Stomach (tissue), 8 donors: ENCODE measurements at regions not wholly inside any gene's neighbourhood (a gene's known extent, or its start where the extent isn't known, plus 50 kb on each side); places are given as distances from the start of the nearest gene placed in this dataset.

Experiments used
- DNase-seq, 2 donors: peaks; one replicate each; pipeline versions ENCODE4 v3.0.0 to v3.0.0-alpha.2; 2013 to 2019
- H3K27ac ChIP-seq, 5 donors: fragments of 200-600 bp in 4 of 5; sonication (generic) in 4 of 5; one replicate each; pipeline ENCODE4 v1.5.1; 2013 to 2019; ENCODE audit warnings: mild to moderate bottlenecking in 1 of 5, moderate library complexity in 1 of 5
- H3K27me3 ChIP-seq, 3 donors: fragments of 200-600 bp; sonication (generic); one replicate each; pipeline ENCODE4 v1.5.1; 2017 to 2019; ENCODE audit warnings: mixed run types in 1 of 3
- H3K36me3 ChIP-seq, 4 donors: fragments of 200-600 bp; sonication (generic); 1 replicate in 3 of 4; 2 replicates in 1 of 4; pipeline ENCODE4 v1.5.1; 2016 to 2019
- H3K4me1 ChIP-seq, 4 donors: fragments of 200-600 bp; sonication (generic); one replicate each; pipeline ENCODE4 v1.5.1; 2016 to 2019
- H3K4me3 ChIP-seq, 4 donors: fragments of 200-600 bp; sonication (generic) in 3 of 4; one replicate each; pipeline ENCODE4 v1.5.1; 2016 to 2019; ENCODE audit warnings: mild to moderate bottlenecking in 1 of 4
- H3K9me3 ChIP-seq, 4 donors: fragments of 200-600 bp; sonication (generic); one replicate each; pipeline ENCODE4 v1.5.1; 2016 to 2019
- CTCF ChIP-seq, 7 experiments: fragments of 450-650 bp in 4 of 7; fragments of 200-600 bp in 3 of 7; sonication (generic) in 3 of 7; IDR thresholded peaks; one replicate each; pipeline ENCODE4 v1.5.1; 2016 to 2019; ENCODE audit warnings: antibody characterized with exemption in 7 of 7, control low read depth in 2 of 7, mild to moderate bottlenecking in 1 of 7
- EP300 ChIP-seq: sonication (generic); formaldehyde crosslinking; IDR thresholded peaks from one replicate; pipeline ENCODE4 v1.6.1; 2017; ENCODE audit warnings: antibody characterized with exemption
- POLR2A ChIP-seq, 4 donors: fragments of 450-650 bp; IDR thresholded peaks; one replicate each; pipeline ENCODE4 v1.6.1; 2016; ENCODE audit warnings: antibody characterized with exemption in 4 of 4, control low read depth in 2 of 4, mild to moderate bottlenecking in 1 of 4, moderate library complexity in 1 of 4
- POLR2AphosphoS5 ChIP-seq, 3 donors: sonication (generic); formaldehyde crosslinking; IDR thresholded peaks; one replicate each; pipeline ENCODE4 v1.6.1; 2016; ENCODE audit warnings: antibody characterized with exemption in 3 of 3
- WGBS, 5 donors: extraction: QIAGEN DNeasy Blood & Tissue Kit in 3 of 5; methylation state at CpG; one replicate each; pipeline versions ENCODE4 v1.1.5 to v1.1.7; 2013 to 2018; 5-methylcytosine and 5-hydroxymethylcytosine counted together
- intact Hi-C: fragments of 100-400 bp; cut with DNase I; formaldehyde crosslinking; loops from one replicate; pipeline ENCODE4 v1.15.1; 2023; ENCODE audit warnings: low total_unique reads
- donor health status: healthy with polysubstance abuse.
- donor health status: Bipolar disorder and iron deficiency.
- donor health status: healthy.

- TF ChIP-seq EP300 (no peak), POLR2A (IDR thresholded peaks at IDR 0.05) (no peak), CTCF (IDR thresholded peaks at IDR 0.05) (no peak)
- intact Hi-C loops: no loop called here
- no peak overlapping the region for H3K4me3 ChIP-seq
- no peaks in the 10 kb centered on the region for H3K27me3 ChIP-seq
- no peaks in the 10 kb centered on the region for H3K9me3 ChIP-seq
- WGBS, 5 donors: 74 to 80% (median 78%) methylated on average over 3 of the region's 3 CpGs
- no peak overlapping the region for H3K27ac ChIP-seq
- DNase-seq: no peak
- no peaks in the 10 kb centered on the region for H3K4me1 ChIP-seq
- H3K36me3 ChIP-seq: no peaks in the 10 kb centered on the region
These were observed 363.1 kb upstream of the DACH1 start for GRCh38 chr13:72230131-72230530.

DNA sequence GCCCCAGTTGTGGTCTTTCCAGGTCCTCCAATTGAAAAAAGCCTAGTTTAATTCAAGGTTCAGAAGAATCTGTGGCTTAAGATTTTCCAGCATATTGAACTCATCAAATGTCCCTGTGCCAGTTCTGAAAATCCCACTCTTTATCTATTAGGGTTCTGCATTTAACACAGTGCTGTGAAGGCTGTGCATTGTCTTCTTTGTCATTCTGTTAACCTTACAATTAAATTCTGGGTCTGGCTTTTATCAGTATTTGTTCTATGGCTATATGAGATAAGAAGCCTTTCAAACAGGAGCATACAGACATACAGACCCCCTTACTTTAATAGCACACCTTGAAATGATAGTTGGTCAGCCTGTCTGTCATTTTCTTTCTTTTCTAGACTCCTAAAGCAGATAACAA is 362.1 kb upstream of the DACH1 start:
- no peak for TF ChIP-seq EP300
- no peak for TF ChIP-seq POLR2AphosphoS5 (IDR thresholded peaks at IDR 0.05)
- TF ChIP-seq CTCF (IDR thresholded peaks at IDR 0.05): no peak
- TF ChIP-seq POLR2A (IDR thresholded peaks at IDR 0.05): no peak
- intact Hi-C loops: no loop called here
- no peaks in the 10 kb centered on the region for H3K9me3 ChIP-seq
- no peak for DNase-seq
- H3K36me3 ChIP-seq: no peaks in the 10 kb centered on the region
- H3K4me1 ChIP-seq: no peaks in the 10 kb centered on the region
- no peak overlapping the region for H3K27ac ChIP-seq
- H3K27me3 ChIP-seq: no peaks in the 10 kb centered on the region
- no peak overlapping the region for H3K4me3 ChIP-seq

- Histone ChIP-seq H3K4me3 (no peak overlapping the region), H3K9me3 (peaks cover 0 to 11% (median 0%) of the 10 kb centered on the region in 4 donors), H3K27me3 (no peaks in the 10 kb centered on the region), H3K27ac (no peak overlapping the region), H3K36me3 (no peaks in the 10 kb centered on the region), H3K4me1 (no peaks in the 10 kb centered on the region)
- TF ChIP-seq CTCF (IDR thresholded peaks at IDR 0.05): peak in 2 of 7 experiments; percentile 14 to 19
- TF ChIP-seq POLR2AphosphoS5 (IDR thresholded peaks at IDR 0.05): no peak
- peak in 1 of 2 donors; percentile 33 for DNase-seq
- intact Hi-C loops: no loop called here
- WGBS, 5 donors: 48 to 66% (median 51%) methylated on average over 6 to 9 of the region's 9 CpGs
These were observed 354.4 kb upstream of the DACH1 start for GRCh38 chr13:72221276-72221962.

GRCh38 chr13:72218966-72219365 is 352.0 kb upstream of the DACH1 start:
- 54 to 65% (median 60%) methylated on average over 2 of the region's 2 CpGs for WGBS, 5 donors
- H3K4me1 ChIP-seq: no peaks in the 10 kb centered on the region
- no peak for DNase-seq
- no peak overlapping the region for H3K4me3 ChIP-seq
- H3K9me3 ChIP-seq: peaks cover 0 to 11% (median 0%) of the 10 kb centered on the region in 4 donors
- H3K27me3 ChIP-seq: no peaks in the 10 kb centered on the region
- TF ChIP-seq CTCF (IDR thresholded peaks at IDR 0.05) (no peak), EP300 (no peak), POLR2A (IDR thresholded peaks at IDR 0.05) (no peak), POLR2AphosphoS5 (IDR thresholded peaks at IDR 0.05) (no peak)
- intact Hi-C loops: no loop called here
- no peak overlapping the region for H3K27ac ChIP-seq
- H3K36me3 ChIP-seq: no peaks in the 10 kb centered on the region
